ENCODE measurements at regions not wholly inside any gene's neighbourhood (a gene's known extent, or its start where the extent isn't known, plus 50 kb on each side); places are given as distances from the start of the nearest gene placed in this dataset.
"Not testable (repeated sequence)": the region's sequence is repeated elsewhere in the genome, so short reads cannot be mapped to it uniquely, and the experiment has no call there.

- H3K27me3 ChIP-seq (ENCODE audit: insufficient read depth, low read length), result no peaks in the 10 kb centered on the region; the same call in 1 of the 2 replicates
- H3F3A ChIP-seq (ENCODE audit: insufficient read depth, low read length), result no peaks in the 10 kb centered on the region
- no peaks in the 10 kb centered on the region for H3K4me1 ChIP-seq (ENCODE audit: insufficient read depth, low read length, severe bottlenecking)
- H4K20me1 ChIP-seq (ENCODE audit: insufficient read depth, low read length), result no peaks in the 10 kb centered on the region
- no peak overlapping the region for H3K4me3 ChIP-seq (ENCODE audit: low read depth, low read length, poor library complexity, severe bottlenecking)
- H3K36me3 ChIP-seq (ENCODE audit: insufficient read depth, low read length), result no peaks in the 10 kb centered on the region
- H3K27ac ChIP-seq (ENCODE audit: low read depth, low read length, poor library complexity, severe bottlenecking), result no peak overlapping the region
- no peaks in the 10 kb centered on the region for H3K9me3 ChIP-seq (ENCODE audit: low read length)
- no peak overlapping the region for H3K4me2 ChIP-seq (ENCODE audit: low read length)
- no peak overlapping the region for H3K9ac ChIP-seq (ENCODE audit: low read length)
- no peak overlapping the region for H2AFZ ChIP-seq (ENCODE audit: low read length)
- TF ChIP-seq CTCF (IDR thresholded peaks at IDR 0.05; ENCODE audit: low read length) (no peak), EZH2 (IDR thresholded peaks at IDR 0.05; ENCODE audit: borderline replicate concordance, low read length) (no peak)
- no peaks in the 10 kb centered on the region for H3K9me2 ChIP-seq (ENCODE audit: low read depth, low read length)
- H3K79me2 ChIP-seq (ENCODE audit: insufficient read depth, low read length), result no peaks in the 10 kb centered on the region
Measured at GRCh38 chr12:59425798-59426197, 170.0 kb upstream of the SLC16A7 start.

- not testable (repeated sequence) for H3K9ac ChIP-seq (ENCODE audit: low read length); H3K4me3 ChIP-seq (ENCODE audit: low read depth, low read length, poor library complexity, severe bottlenecking); H3K4me2 ChIP-seq (ENCODE audit: low read length); H3K9me3 ChIP-seq (ENCODE audit: low read length); H3K79me2 ChIP-seq (ENCODE audit: insufficient read depth, low read length); H3F3A ChIP-seq (ENCODE audit: insufficient read depth, low read length); H3K9me2 ChIP-seq (ENCODE audit: low read depth, low read length); H3K27ac ChIP-seq (ENCODE audit: low read depth, low read length, poor library complexity, severe bottlenecking); H3K36me3 ChIP-seq (ENCODE audit: insufficient read depth, low read length); H4K20me1 ChIP-seq (ENCODE audit: insufficient read depth, low read length); H3K4me1 ChIP-seq (ENCODE audit: insufficient read depth, low read length, severe bottlenecking); H2AFZ ChIP-seq (ENCODE audit: low read length); H3K27me3 ChIP-seq (ENCODE audit: insufficient read depth, low read length)
Measured at GRCh38 chr12:59424666-59425065, 171.2 kb upstream of the SLC16A7 start.

GRCh38 chr12:59414051-59414450 lies 181.8 kb upstream of the SLC16A7 start:
- Histone ChIP-seq H4K20me1 (ENCODE audit: insufficient read depth, low read length) (no peaks in the 10 kb centered on the region), H3K27ac (ENCODE audit: low read depth, low read length, poor library complexity, severe bottlenecking) (no peak overlapping the region), H3K4me3 (ENCODE audit: low read depth, low read length, poor library complexity, severe bottlenecking) (no peak overlapping the region), H3K79me2 (ENCODE audit: insufficient read depth, low read length) (no peaks in the 10 kb centered on the region), H3K9ac (ENCODE audit: low read length) (no peak overlapping the region), H3K36me3 (ENCODE audit: insufficient read depth, low read length) (no peaks in the 10 kb centered on the region), H2AFZ (ENCODE audit: low read length) (no peak overlapping the region), H3K4me2 (ENCODE audit: low read length) (no peak overlapping the region), H3K4me1 (ENCODE audit: insufficient read depth, low read length, severe bottlenecking) (no peaks in the 10 kb centered on the region), H3K9me2 (ENCODE audit: low read depth, low read length) (no peaks in the 10 kb centered on the region), H3F3A (ENCODE audit: insufficient read depth, low read length) (no peaks in the 10 kb centered on the region), H3K9me3 (ENCODE audit: low read length) (no peaks in the 10 kb centered on the region), H3K27me3 (ENCODE audit: insufficient read depth, low read length) (no peaks in the 10 kb centered on the region)
- no peak for TF ChIP-seq CTCF (IDR thresholded peaks at IDR 0.05; ENCODE audit: low read length)
- TF ChIP-seq EZH2 (IDR thresholded peaks at IDR 0.05; ENCODE audit: borderline replicate concordance, low read length), result no peak

GRCh38 chr12:59408431-59408830 lies 187.4 kb upstream of the SLC16A7 start:
- Histone ChIP-seq H3K4me3 (ENCODE audit: low read depth, low read length, poor library complexity, severe bottlenecking) (no peak overlapping the region), H2AFZ (ENCODE audit: low read length) (no peak overlapping the region), H3K4me2 (ENCODE audit: low read length) (no peak overlapping the region), H3K4me1 (ENCODE audit: insufficient read depth, low read length, severe bottlenecking) (no peaks in the 10 kb centered on the region), H3F3A (ENCODE audit: insufficient read depth, low read length) (no peaks in the 10 kb centered on the region), H3K79me2 (ENCODE audit: insufficient read depth, low read length) (no peaks in the 10 kb centered on the region), H4K20me1 (ENCODE audit: insufficient read depth, low read length) (no peaks in the 10 kb centered on the region), H3K27me3 (ENCODE audit: insufficient read depth, low read length) (no peaks in the 10 kb centered on the region), H3K9ac (ENCODE audit: low read length) (no peak overlapping the region), H3K9me2 (ENCODE audit: low read depth, low read length) (no peaks in the 10 kb centered on the region), H3K9me3 (ENCODE audit: low read length) (no peaks in the 10 kb centered on the region), H3K27ac (ENCODE audit: low read depth, low read length, poor library complexity, severe bottlenecking) (no peak overlapping the region), H3K36me3 (ENCODE audit: insufficient read depth, low read length) (no peaks in the 10 kb centered on the region)
- TF ChIP-seq CTCF (IDR thresholded peaks at IDR 0.05; ENCODE audit: low read length), result no peak

Data from OCI-LY1 (cell line).